ENCODE measurements at regions not wholly inside any gene's neighbourhood (a gene's known extent, or its start where the extent isn't known, plus 50 kb on each side); places are given as distances from the start of the nearest gene placed in this dataset.

- Histone ChIP-seq H2AFZ (ENCODE audit: low read depth, low read length) (no peak overlapping the region), H3K9me1 (replicated peaks; ENCODE audit: control insufficient read depth, extremely low read depth, insufficient read depth, low read length) (no peaks in the 10 kb centered on the region), H3K4me2 (ENCODE audit: insufficient read depth, low read length) (no peak overlapping the region), H3K79me2 (ENCODE audit: control insufficient read depth, insufficient read depth, low read length) (no peaks in the 10 kb centered on the region), H3K9ac (replicated peaks; ENCODE audit: extremely low read depth, insufficient read depth, low read length) (no peak overlapping the region), H3K4me3 (replicated peaks in 1 of 3; ENCODE audit: insufficient read depth in 1 of 3, low read depth in 1 of 3, low read length in 3 of 3) (no peak overlapping the region), H4K20me1 (replicated peaks; ENCODE audit: control insufficient read depth, extremely low read depth, insufficient read depth, low read length) (no peaks in the 10 kb centered on the region), H3K27ac (ENCODE audit: insufficient read depth, low read depth, low read length) (no peak overlapping the region), H3K27me3 (ENCODE audit: control insufficient read depth in 2 of 2, insufficient read depth in 2 of 2, low read length in 2 of 2) (no peaks in the 10 kb centered on the region), H3K36me3 (ENCODE audit: control insufficient read depth in 2 of 2, extremely low read depth in 1 of 2, insufficient read depth in 2 of 2, low read length in 2 of 2) (no peaks in the 10 kb centered on the region), H3K4me1 (ENCODE audit: control insufficient read depth, extremely low read depth, insufficient read depth, low read length) (no peaks in the 10 kb centered on the region), H3K9me3 (replicated peaks; ENCODE audit: control insufficient read depth, insufficient read depth, low read length) (no peaks in the 10 kb centered on the region)
- intact Hi-C loops (cut with micrococcal nuclease) (no loop called here), dilution Hi-C loops (cut with MboI; ENCODE audit: extremely low pct_ligation_motif_present, low sequenced_read_pairs) (no loop called here)
- POLR2A ChIA-PET = no interaction called here
- no TSS peak for BruUV-seq (replicated peaks)
- no peak for FAIRE-seq
- no peak for DNase-seq (ENCODE audit: low read depth, low spot score)
- CTCF ChIA-PET = no interaction called here
- no peak for TF ChIP-seq POLR2A (IDR thresholded peaks at IDR 0.05; ENCODE audit: low read depth, low read length)
- TF ChIP-seq MYC (IDR thresholded peaks at IDR 0.05; ENCODE audit: low read depth, low read length) = no peak
- TF ChIP-seq CTCF (IDR thresholded peaks at IDR 0.05; ENCODE audit: extremely low read depth in 1 of 2, insufficient read depth in 1 of 2, low read depth in 1 of 2, low read length in 2 of 2) = no peak
- TF ChIP-seq FOS (IDR thresholded peaks at IDR 0.05; ENCODE audit: borderline replicate concordance, insufficient read depth, low read length) = no peak
- TF ChIP-seq POLR2AphosphoS5 (IDR thresholded peaks at IDR 0.05; ENCODE audit: insufficient read depth, low read depth, low read length) = no peak
- TF ChIP-seq MAX (IDR thresholded peaks at IDR 0.05; ENCODE audit: insufficient read depth, insufficient read length) = no peak
- no peak for TF ChIP-seq EZH2 (IDR thresholded peaks at IDR 0.05; ENCODE audit: borderline replicate concordance, low read depth, low read length, severe bottlenecking)
- no peak for TF ChIP-seq JUN (IDR thresholded peaks at IDR 0.05; ENCODE audit: borderline replicate concordance, insufficient read depth, insufficient read length, low read depth)
- TF ChIP-seq GATA2 (IDR thresholded peaks at IDR 0.05; ENCODE audit: insufficient read depth, insufficient read length, low read depth, low read length) = no peak
These were observed 195.2 kb upstream of the HS3ST5 start for GRCh38 chr6:114537977-114538376.
